GM23338 (cell line): ENCODE measurements at regions not wholly inside any gene's neighbourhood (a gene's known extent, or its start where the extent isn't known, plus 50 kb on each side); places are given as distances from the start of the nearest gene placed in this dataset.

Source experiments
- EZH2 ChIP-seq: fragments of 200-600 bp; sonication (generic); IDR thresholded peaks from one replicate; pipeline ENCODE4 v1.8.0; 2017; ENCODE audit warnings: antibody characterized with exemption, mild to moderate bottlenecking, low read depth; ENCODE audit not compliant: unreplicated experiment
- EZH2phosphoT487 ChIP-seq: fragments of 200-600 bp; sonication (generic); IDR thresholded peaks from one replicate; pipeline ENCODE4 v1.8.1; 2018; ENCODE audit warnings: antibody characterized with exemption; ENCODE audit not compliant: unreplicated experiment
- JUNB ChIP-seq: IDR thresholded peaks from one replicate; pipeline ENCODE4 v1.6.1; 2016; ENCODE audit warnings: antibody characterized with exemption; ENCODE audit not compliant: unreplicated experiment
- NANOG ChIP-seq: IDR thresholded peaks from 2 replicates; pipeline ENCODE4 v1.6.1; 2016; ENCODE audit warnings: antibody characterized with exemption, borderline replicate concordance
- POLR2AphosphoS5 ChIP-seq: IDR thresholded peaks from 2 replicates; pipeline ENCODE4 v1.6.1; 2016; ENCODE audit warnings: antibody characterized with exemption, low read depth
- STAT1 ChIP-seq: IDR thresholded peaks from one replicate; pipeline ENCODE4 v1.6.1; 2016; ENCODE audit warnings: antibody characterized with exemption; ENCODE audit not compliant: unreplicated experiment
- ZNF114 ChIP-seq: fragments of 250-450 bp; sonication (Bioruptor Pico); IDR thresholded peaks from 2 replicates; pipeline ENCODE4 v1.5.0; 2020; ENCODE audit warnings: mild to moderate bottlenecking, moderate library complexity
- ZNF331 ChIP-seq: fragments of 250-450 bp; sonication (Bioruptor Pico); IDR thresholded peaks from 2 replicates; pipeline ENCODE4 v1.5.0; 2020; ENCODE audit warnings: low read depth, mild to moderate bottlenecking, moderate library complexity
- TF ChIP-seq, protein P1 (sequence below): fragments of 250-450 bp; sonication (Bioruptor Pico); IDR thresholded peaks from 2 replicates; pipeline ENCODE4 v1.5.0; 2020; ENCODE audit warnings: mild to moderate bottlenecking, moderate library complexity
- TF ChIP-seq, protein P2 (sequence below): IDR thresholded peaks from one replicate; pipeline ENCODE4 v1.6.1; 2018; ENCODE audit warnings: antibody characterized with exemption; ENCODE audit not compliant: unreplicated experiment
- TF ChIP-seq, protein P3 (sequence below), 2 experiments: fragments of 200-600 bp in 1 of 2; sonication (generic) in 1 of 2; conservative IDR thresholded peaks; 2 replicates each; pipeline versions ENCODE4 v1.5.1 to v1.6.1; 2016 to 2017; ENCODE audit warnings: antibody characterized with exemption in 2 of 2, low read depth in 2 of 2, mild to moderate bottlenecking in 2 of 2, moderate library complexity in 1 of 2

DNA sequence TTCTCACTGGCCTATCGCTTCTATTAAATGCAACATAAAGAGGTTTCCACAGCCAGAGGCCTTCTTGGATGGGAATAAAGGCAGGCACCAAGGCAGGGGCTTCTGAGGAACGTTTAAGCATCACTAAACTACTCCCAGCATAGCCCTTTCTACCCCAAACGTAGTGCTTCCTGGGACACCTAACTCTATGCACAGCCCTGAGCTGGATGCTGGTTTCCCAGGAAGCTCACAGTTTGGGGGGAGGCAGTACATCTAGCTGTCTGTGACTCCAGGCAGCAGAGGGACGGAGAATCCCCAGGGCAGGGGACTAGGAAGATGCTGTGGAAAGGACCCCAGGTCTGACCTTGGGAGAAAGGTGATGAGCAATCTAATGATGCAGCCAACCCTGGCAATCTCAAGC, 192.8 kb upstream of the ZMIZ1 start (continued):
- TF ChIP-seq, protein P1, sequence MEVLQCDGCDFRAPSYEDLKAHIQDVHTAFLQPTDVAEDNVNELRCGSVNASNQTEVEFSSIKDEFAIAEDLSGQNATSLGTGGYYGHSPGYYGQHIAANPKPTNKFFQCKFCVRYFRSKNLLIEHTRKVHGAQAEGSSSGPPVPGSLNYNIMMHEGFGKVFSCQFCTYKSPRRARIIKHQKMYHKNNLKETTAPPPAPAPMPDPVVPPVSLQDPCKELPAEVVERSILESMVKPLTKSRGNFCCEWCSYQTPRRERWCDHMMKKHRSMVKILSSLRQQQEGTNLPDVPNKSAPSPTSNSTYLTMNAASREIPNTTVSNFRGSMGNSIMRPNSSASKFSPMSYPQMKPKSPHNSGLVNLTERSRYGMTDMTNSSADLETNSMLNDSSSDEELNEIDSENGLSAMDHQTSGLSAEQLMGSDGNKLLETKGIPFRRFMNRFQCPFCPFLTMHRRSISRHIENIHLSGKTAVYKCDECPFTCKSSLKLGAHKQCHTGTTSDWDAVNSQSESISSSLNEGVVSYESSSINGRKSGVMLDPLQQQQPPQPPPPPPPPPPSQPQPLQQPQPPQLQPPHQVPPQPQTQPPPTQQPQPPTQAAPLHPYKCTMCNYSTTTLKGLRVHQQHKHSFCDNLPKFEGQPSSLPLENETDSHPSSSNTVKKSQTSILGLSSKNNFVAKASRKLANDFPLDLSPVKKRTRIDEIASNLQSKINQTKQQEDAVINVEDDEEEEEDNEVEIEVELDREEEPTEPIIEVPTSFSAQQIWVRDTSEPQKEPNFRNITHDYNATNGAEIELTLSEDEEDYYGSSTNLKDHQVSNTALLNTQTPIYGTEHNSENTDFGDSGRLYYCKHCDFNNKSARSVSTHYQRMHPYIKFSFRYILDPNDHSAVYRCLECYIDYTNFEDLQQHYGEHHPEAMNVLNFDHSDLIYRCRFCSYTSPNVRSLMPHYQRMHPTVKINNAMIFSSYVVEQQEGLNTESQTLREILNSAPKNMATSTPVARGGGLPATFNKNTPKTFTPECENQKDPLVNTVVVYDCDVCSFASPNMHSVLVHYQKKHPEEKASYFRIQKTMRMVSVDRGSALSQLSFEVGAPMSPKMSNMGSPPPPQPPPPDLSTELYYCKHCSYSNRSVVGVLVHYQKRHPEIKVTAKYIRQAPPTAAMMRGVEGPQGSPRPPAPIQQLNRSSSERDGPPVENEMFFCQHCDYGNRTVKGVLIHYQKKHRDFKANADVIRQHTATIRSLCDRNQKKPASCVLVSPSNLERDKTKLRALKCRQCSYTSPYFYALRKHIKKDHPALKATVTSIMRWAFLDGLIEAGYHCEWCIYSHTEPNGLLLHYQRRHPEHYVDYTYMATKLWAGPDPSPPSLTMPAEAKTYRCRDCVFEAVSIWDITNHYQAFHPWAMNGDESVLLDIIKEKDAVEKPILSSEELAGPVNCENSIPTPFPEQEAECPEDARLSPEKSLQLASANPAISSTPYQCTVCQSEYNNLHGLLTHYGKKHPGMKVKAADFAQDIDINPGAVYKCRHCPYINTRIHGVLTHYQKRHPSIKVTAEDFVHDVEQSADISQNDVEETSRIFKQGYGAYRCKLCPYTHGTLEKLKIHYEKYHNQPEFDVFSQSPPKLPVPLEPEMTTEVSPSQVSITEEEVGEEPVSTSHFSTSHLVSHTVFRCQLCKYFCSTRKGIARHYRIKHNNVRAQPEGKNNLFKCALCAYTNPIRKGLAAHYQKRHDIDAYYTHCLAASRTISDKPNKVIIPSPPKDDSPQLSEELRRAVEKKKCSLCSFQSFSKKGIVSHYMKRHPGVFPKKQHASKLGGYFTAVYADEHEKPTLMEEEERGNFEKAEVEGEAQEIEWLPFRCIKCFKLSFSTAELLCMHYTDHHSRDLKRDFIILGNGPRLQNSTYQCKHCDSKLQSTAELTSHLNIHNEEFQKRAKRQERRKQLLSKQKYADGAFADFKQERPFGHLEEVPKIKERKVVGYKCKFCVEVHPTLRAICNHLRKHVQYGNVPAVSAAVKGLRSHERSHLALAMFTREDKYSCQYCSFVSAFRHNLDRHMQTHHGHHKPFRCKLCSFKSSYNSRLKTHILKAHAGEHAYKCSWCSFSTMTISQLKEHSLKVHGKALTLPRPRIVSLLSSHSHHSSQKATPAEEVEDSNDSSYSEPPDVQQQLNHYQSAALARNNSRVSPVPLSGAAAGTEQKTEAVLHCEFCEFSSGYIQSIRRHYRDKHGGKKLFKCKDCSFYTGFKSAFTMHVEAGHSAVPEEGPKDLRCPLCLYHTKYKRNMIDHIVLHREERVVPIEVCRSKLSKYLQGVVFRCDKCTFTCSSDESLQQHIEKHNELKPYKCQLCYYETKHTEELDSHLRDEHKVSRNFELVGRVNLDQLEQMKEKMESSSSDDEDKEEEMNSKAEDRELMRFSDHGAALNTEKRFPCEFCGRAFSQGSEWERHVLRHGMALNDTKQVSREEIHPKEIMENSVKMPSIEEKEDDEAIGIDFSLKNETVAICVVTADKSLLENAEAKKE (CRISPR knock-in tag) = no peak
- TF ChIP-seq ZNF114 (CRISPR knock-in tag) (no peak), EZH2 (no peak), EZH2phosphoT487 (no peak), JUNB (no peak), POLR2AphosphoS5 (no peak), NANOG (no peak), STAT1 (no peak), ZNF331 (CRISPR knock-in tag) (no peak)
- TF ChIP-seq, protein P2, sequence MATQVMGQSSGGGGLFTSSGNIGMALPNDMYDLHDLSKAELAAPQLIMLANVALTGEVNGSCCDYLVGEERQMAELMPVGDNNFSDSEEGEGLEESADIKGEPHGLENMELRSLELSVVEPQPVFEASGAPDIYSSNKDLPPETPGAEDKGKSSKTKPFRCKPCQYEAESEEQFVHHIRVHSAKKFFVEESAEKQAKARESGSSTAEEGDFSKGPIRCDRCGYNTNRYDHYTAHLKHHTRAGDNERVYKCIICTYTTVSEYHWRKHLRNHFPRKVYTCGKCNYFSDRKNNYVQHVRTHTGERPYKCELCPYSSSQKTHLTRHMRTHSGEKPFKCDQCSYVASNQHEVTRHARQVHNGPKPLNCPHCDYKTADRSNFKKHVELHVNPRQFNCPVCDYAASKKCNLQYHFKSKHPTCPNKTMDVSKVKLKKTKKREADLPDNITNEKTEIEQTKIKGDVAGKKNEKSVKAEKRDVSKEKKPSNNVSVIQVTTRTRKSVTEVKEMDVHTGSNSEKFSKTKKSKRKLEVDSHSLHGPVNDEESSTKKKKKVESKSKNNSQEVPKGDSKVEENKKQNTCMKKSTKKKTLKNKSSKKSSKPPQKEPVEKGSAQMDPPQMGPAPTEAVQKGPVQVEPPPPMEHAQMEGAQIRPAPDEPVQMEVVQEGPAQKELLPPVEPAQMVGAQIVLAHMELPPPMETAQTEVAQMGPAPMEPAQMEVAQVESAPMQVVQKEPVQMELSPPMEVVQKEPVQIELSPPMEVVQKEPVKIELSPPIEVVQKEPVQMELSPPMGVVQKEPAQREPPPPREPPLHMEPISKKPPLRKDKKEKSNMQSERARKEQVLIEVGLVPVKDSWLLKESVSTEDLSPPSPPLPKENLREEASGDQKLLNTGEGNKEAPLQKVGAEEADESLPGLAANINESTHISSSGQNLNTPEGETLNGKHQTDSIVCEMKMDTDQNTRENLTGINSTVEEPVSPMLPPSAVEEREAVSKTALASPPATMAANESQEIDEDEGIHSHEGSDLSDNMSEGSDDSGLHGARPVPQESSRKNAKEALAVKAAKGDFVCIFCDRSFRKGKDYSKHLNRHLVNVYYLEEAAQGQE = no peak
- TF ChIP-seq, protein P3, sequence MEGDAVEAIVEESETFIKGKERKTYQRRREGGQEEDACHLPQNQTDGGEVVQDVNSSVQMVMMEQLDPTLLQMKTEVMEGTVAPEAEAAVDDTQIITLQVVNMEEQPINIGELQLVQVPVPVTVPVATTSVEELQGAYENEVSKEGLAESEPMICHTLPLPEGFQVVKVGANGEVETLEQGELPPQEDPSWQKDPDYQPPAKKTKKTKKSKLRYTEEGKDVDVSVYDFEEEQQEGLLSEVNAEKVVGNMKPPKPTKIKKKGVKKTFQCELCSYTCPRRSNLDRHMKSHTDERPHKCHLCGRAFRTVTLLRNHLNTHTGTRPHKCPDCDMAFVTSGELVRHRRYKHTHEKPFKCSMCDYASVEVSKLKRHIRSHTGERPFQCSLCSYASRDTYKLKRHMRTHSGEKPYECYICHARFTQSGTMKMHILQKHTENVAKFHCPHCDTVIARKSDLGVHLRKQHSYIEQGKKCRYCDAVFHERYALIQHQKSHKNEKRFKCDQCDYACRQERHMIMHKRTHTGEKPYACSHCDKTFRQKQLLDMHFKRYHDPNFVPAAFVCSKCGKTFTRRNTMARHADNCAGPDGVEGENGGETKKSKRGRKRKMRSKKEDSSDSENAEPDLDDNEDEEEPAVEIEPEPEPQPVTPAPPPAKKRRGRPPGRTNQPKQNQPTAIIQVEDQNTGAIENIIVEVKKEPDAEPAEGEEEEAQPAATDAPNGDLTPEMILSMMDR (conservative IDR thresholded peaks at IDR 0.05; ENCODE audit: low read depth in 2 of 2) = no peak
